Sigmoid colon (tissue), 3 donors: ENCODE measurements at regions not wholly inside any gene's neighbourhood (a gene's known extent, or its start where the extent isn't known, plus 50 kb on each side); places are given as distances from the start of the nearest gene placed in this dataset.

Experiments used
- CTCF ChIP-seq, 4 experiments: fragments of 450-650 bp in 3 of 4; fragments of 200-600 bp in 1 of 4; IDR thresholded peaks; one replicate each; pipeline ENCODE4 v1.5.1; 2016 to 2019; ENCODE audit warnings: antibody characterized with exemption in 4 of 4, mild to moderate bottlenecking in 3 of 4, moderate library complexity in 2 of 4
- POLR2A ChIP-seq, 2 donors: fragments of 450-650 bp; IDR thresholded peaks; one replicate each; pipeline ENCODE4 v1.6.1; 2016; ENCODE audit warnings: antibody characterized with exemption in 2 of 2, mild to moderate bottlenecking in 2 of 2, moderate library complexity in 2 of 2

- TF ChIP-seq CTCF (IDR thresholded peaks at IDR 0.05) (peak; percentile 56 to 70 (median 65)), POLR2A (IDR thresholded peaks at IDR 0.05) (no peak)
Observed at GRCh38 chr12:58540480-58541299, 379.6 kb downstream of the LRIG3 start.
